ENCODE measurements at regions not wholly inside any gene's neighbourhood (a gene's known extent, or its start where the extent isn't known, plus 50 kb on each side); places are given as distances from the start of the nearest gene placed in this dataset.

DNA sequence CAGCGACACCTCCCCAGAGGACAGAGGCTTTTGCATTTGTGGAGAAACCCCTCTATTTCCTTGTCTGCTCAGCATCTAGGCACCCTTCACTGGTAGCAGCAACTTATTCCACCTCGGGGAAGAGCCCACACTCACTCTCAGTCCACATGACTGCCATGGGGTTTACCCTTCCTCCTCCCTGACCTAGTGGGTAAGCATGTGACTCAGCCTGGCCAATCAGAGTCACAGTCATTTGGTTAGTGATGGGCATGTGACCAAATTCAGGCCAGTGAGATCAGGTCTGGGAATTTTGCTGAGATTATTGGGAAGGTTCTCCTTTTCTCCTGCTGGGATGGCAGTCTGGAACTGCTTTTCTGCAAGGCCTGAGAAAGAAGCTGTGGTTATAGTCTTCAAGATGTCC is 145.7 kb upstream of the PHACTR3 start:
- H3K36me3 ChIP-seq (ENCODE audit: control insufficient read depth, insufficient read depth, low read length): no peaks in the 10 kb centered on the region
- no peak overlapping the region for H3K9ac ChIP-seq (ENCODE audit: low read length)
- no peak overlapping the region for H3K27ac ChIP-seq (ENCODE audit: low read depth, low read length)
- no peak overlapping the region for H3K4me3 ChIP-seq (ENCODE audit: low read length)
- peaks cover 4% of the 10 kb centered on the region for H3K4me1 ChIP-seq (ENCODE audit: control insufficient read depth, insufficient read depth, low read length)
- no peaks in the 10 kb centered on the region for H3K27me3 ChIP-seq (ENCODE audit: control insufficient read depth, insufficient read depth, low read length)

DNA sequence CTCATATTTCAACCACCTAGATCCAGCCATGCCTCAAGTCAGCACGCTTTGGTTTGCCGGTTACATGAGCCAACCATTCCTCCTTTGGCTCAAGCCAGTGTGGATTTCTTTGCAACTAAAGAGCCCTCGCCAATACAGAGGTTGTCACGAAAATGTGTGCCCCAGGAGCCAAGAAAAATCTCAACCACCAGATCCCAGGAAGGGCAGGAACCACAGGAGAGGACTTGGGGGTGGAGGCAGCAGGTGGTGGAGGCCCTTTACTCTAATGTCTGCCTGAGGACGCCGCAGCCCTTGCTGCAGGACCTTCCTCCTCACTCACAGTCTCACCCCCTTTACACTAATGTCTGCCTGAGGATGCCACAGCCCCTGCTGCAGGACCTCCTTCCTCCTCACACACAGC is 144.8 kb upstream of the PHACTR3 start:
- Histone ChIP-seq H3K27ac (ENCODE audit: low read depth, low read length) (no peak overlapping the region), H3K36me3 (ENCODE audit: control insufficient read depth, insufficient read depth, low read length) (no peaks in the 10 kb centered on the region), H3K4me1 (ENCODE audit: control insufficient read depth, insufficient read depth, low read length) (peaks cover 4% of the 10 kb centered on the region), H3K9ac (ENCODE audit: low read length) (no peak overlapping the region), H3K27me3 (ENCODE audit: control insufficient read depth, insufficient read depth, low read length) (no peaks in the 10 kb centered on the region), H3K4me3 (ENCODE audit: low read length) (no peak overlapping the region)

DNA sequence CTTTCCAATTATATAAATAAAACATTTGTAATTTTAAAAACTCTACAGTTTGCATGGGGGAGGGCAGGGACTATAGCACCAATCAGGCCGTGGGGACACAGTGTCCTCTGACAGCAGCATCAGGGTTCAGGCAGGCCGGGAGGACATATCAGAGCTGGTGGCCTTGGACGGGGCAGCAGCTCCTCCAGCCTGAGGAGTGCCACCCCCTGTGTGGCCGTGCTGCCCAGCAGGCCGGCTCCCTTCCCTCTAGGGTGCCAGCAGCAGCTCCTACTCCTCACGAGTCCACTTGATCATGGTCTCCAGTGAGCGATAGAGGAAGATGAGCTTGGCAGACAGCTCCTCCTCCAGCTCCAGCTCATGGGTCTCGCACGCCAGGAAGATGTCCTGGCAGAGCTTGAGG is 144.0 kb upstream of the PHACTR3 start:
- no peak overlapping the region for H3K9ac ChIP-seq (ENCODE audit: low read length)

DNA sequence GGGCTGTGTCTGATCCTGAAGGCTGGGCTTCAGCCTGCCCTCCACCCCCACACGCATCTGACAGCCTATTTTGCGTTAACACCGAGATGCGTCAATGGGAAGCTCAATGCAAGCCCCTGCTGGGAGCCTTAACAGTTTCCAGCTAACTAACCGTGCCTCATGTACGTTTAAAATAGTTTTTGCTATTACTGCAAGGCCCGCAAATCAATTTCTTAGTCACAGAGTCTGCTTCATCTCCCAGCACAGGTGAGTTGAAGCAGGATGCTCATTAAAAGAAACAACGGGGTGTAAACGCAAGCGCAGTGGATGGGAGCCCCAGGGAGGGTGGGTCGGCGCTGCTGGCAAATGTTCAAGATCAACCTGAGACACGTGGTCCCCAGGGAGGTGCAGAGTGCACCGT is 142.8 kb upstream of the PHACTR3 start:
- H3K27me3 ChIP-seq (ENCODE audit: control insufficient read depth, insufficient read depth, low read length): no peaks in the 10 kb centered on the region
- H3K4me1 ChIP-seq (ENCODE audit: control insufficient read depth, insufficient read depth, low read length): no peaks in the 10 kb centered on the region
- no peaks in the 10 kb centered on the region for H3K36me3 ChIP-seq (ENCODE audit: control insufficient read depth, insufficient read depth, low read length)
- no peak overlapping the region for H3K27ac ChIP-seq (ENCODE audit: low read depth, low read length)
- no peak overlapping the region for H3K9ac ChIP-seq (ENCODE audit: low read length)
- no peak overlapping the region for H3K4me3 ChIP-seq (ENCODE audit: low read length)

More for the DNA sequence above, 144.0 kb upstream of the PHACTR3 start:
- H3K4me1 ChIP-seq (ENCODE audit: control insufficient read depth, insufficient read depth, low read length): peaks cover 2% of the 10 kb centered on the region
- H3K27ac ChIP-seq (ENCODE audit: low read depth, low read length): no peak overlapping the region
- H3K36me3 ChIP-seq (ENCODE audit: control insufficient read depth, insufficient read depth, low read length): no peaks in the 10 kb centered on the region
- no peak overlapping the region for H3K4me3 ChIP-seq (ENCODE audit: low read length)
- no peaks in the 10 kb centered on the region for H3K27me3 ChIP-seq (ENCODE audit: control insufficient read depth, insufficient read depth, low read length)

DNA sequence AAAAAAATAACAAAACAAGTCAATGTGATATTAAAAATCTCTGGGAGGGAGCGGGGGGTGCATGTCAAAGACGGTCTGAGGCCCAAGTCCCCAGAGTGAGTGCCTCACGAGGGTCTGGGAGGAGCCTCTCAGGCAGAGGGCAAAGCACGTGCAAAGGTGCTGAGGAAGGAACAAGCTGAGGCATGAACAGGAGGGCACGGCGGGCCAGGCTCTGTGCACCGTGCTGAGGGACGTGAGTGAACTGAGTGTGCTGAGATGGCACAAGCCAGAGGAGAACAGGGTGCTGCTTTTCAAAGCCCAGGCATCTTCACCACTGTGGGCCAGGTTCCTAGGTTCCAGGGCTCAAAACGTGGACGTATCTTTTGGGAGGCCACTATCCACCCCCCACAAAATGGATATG is 142.1 kb upstream of the PHACTR3 start:
- no peak overlapping the region for H3K4me3 ChIP-seq (ENCODE audit: low read length)
- no peak overlapping the region for H3K9ac ChIP-seq (ENCODE audit: low read length)
- H3K4me1 ChIP-seq (ENCODE audit: control insufficient read depth, insufficient read depth, low read length): no peaks in the 10 kb centered on the region
- H3K36me3 ChIP-seq (ENCODE audit: control insufficient read depth, insufficient read depth, low read length): no peaks in the 10 kb centered on the region
- H3K27me3 ChIP-seq (ENCODE audit: control insufficient read depth, insufficient read depth, low read length): no peaks in the 10 kb centered on the region
- no peak overlapping the region for H3K27ac ChIP-seq (ENCODE audit: low read depth, low read length)

DNA sequence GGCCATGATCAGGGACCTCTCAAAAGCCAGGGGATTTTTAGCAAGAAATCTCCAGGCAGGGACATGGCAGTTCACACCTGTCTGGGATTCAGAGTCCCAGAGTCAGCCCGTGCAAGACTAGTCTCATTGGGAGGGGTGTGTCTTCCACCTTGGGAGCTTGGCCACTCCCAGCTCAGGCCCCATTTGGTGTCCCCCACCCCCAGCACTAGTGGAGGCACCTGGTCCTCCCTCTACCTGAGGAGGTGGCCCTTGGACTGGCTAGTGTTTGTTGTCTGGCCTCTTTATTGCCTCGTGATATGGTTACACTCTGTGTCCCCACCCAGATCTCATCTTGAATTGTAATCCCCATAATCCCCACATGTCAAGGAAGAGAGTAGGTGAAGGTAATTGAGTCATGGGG is 140.8 kb upstream of the PHACTR3 start:
- no peak overlapping the region for H3K4me3 ChIP-seq (ENCODE audit: low read length)
- no peaks in the 10 kb centered on the region for H3K36me3 ChIP-seq (ENCODE audit: control insufficient read depth, insufficient read depth, low read length)
- H3K27ac ChIP-seq (ENCODE audit: low read depth, low read length): no peak overlapping the region
- H3K9ac ChIP-seq (ENCODE audit: low read length): no peak overlapping the region
- no peaks in the 10 kb centered on the region for H3K27me3 ChIP-seq (ENCODE audit: control insufficient read depth, insufficient read depth, low read length)
- no peaks in the 10 kb centered on the region for H3K4me1 ChIP-seq (ENCODE audit: control insufficient read depth, insufficient read depth, low read length)

DNA sequence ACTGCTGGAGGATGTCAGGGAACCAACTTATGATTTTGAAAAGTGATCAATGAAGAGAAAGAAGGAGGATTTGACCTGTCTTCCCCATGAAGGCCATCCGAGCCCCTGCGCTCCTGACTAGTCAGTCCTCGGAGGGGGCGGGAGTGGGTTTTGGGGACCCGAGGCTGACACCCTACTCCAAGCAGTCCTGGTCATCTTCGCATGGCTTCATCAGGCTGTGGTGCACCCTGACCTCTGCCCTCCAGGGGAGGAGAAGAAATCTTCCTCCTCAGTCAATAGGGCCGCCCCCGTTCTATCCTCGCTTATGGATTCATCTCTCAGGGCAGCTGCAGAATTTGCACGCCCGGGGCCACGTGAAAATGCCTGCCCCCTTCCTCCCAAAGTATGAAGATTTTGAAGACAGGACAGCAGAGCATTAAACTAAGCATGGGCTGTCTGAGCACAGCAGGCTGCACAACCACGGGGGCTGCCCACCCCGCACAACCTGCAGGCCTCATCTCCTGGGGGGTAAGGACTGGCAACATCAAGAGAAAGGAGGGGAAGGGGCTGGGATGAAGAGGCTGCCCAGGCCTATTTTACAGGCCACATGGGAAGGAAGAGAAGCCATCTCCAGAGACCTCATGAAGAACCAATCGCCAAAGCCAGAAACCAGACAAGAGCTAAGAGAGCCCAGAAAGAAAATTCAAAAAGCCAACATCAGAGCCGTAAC is 138.1 kb upstream of the PHACTR3 start:
- no peaks in the 10 kb centered on the region for H3K27me3 ChIP-seq (ENCODE audit: control insufficient read depth, insufficient read depth, low read length)
- H3K36me3 ChIP-seq (ENCODE audit: control insufficient read depth, insufficient read depth, low read length): no peaks in the 10 kb centered on the region
- no peak overlapping the region for H3K27ac ChIP-seq (ENCODE audit: low read depth, low read length)
- no peak overlapping the region for H3K4me3 ChIP-seq (ENCODE audit: low read length)
- H3K4me1 ChIP-seq (ENCODE audit: control insufficient read depth, insufficient read depth, low read length): no peaks in the 10 kb centered on the region
- no peak overlapping the region for H3K9ac ChIP-seq (ENCODE audit: low read length)

DNA sequence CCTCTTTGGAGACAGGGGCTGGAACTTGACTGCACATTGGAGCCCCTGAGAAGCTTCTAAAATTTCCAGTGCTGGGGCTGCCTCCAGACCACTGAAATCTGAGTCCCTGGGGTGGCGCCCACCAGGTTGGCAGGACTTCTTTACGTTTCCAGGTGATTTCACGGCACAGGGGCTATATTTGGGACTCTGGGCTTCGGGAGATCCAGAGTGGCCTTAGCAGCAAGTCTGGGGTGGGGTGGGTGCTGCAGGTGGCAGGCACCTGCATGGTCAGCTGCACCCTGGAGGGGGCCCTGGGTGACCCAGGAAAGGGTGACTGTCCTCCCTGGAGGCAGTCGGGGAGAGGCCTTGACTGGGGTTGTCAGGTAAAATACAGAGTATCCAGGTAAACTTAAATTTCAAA is 135.5 kb upstream of the PHACTR3 start:
- H3K4me1 ChIP-seq (ENCODE audit: control insufficient read depth, insufficient read depth, low read length): no peaks in the 10 kb centered on the region
- no peak overlapping the region for H3K27ac ChIP-seq (ENCODE audit: low read depth, low read length)
- H3K27me3 ChIP-seq (ENCODE audit: control insufficient read depth, insufficient read depth, low read length): no peaks in the 10 kb centered on the region

DNA sequence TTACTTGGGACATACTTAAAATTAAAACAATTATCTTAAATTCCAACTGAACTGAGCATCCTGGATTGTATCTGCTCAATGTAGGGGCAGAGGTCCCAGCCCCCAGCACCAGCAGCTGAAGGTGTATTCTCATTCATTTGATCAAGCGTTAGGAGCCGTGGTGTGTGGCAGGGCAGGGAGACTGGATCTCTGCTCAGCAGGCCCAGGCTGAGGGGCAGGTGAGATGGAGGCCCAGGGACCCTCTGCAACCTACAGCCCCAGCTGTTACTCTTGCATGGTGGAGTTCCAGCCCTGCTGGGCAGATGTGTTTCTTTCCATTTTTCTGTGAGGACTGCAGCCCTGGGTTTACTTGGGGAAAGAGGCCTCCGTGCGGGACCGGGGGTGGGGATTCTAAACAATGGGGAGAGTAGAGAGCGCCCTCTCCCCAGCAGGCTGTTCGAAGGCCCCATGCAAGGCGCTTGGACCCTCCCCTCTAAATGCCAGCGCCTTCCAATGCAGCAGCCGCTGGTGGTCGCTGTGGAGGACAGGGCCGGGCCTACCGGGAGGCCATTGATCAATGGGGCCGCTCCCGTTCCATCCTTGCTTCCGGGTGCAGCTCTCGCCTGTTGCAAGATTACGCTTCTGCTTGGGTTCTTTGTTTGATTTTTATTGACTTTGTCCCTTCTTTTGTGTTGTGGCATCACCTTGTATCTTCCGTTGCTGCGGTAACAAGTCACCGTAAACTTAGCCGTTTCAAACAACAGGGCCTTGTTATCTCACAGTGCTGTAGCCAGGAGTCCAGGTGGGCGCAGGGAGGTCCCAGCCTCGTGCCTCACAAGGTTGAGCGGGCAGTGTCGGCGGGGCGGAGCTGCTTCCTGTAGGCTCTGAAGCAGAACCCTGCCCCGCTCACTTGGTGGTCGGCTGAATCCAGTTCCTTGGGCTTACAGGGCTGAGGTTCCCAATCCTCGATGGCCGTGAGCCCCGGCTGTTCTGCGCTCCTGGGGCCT is 134.8 kb upstream of the PHACTR3 start:
- Histone ChIP-seq H3K27ac (ENCODE audit: low read depth, low read length) (no peak overlapping the region), H3K27me3 (ENCODE audit: control insufficient read depth, insufficient read depth, low read length) (no peaks in the 10 kb centered on the region), H3K36me3 (ENCODE audit: control insufficient read depth, insufficient read depth, low read length) (no peaks in the 10 kb centered on the region), H3K4me3 (ENCODE audit: low read length) (no peak overlapping the region), H3K4me1 (ENCODE audit: control insufficient read depth, insufficient read depth, low read length) (no peaks in the 10 kb centered on the region), H3K9ac (ENCODE audit: low read length) (no peak overlapping the region)

More for the DNA sequence above, 135.5 kb upstream of the PHACTR3 start:
- H3K36me3 ChIP-seq (ENCODE audit: control insufficient read depth, insufficient read depth, low read length): no peaks in the 10 kb centered on the region
- no peak overlapping the region for H3K4me3 ChIP-seq (ENCODE audit: low read length)
- H3K9ac ChIP-seq (ENCODE audit: low read length): no peak overlapping the region

DNA sequence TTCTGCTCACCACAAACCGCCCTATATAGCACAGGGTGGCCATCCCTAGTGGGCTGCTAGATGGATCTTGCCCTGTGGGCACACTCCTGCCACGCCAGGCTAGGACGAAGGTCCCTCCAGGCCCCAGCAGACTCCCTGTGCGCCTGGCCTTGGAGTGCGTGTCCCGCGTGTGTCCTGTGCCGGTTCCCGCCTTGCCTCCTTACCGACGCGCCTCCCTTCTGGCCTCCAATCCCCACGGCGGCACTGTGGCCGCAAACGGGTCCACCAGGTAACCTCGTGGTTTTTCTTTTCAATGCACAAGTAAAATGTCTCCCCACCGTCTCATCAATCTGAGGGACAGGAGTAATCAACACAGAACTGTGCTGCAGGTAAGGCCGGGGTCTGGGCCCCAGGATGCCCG is 133.8 kb upstream of the PHACTR3 start:
- H3K4me1 ChIP-seq (ENCODE audit: control insufficient read depth, insufficient read depth, low read length): no peaks in the 10 kb centered on the region
- H3K4me3 ChIP-seq (ENCODE audit: low read length): no peak overlapping the region
- H3K27ac ChIP-seq (ENCODE audit: low read depth, low read length): no peak overlapping the region
- no peak overlapping the region for H3K9ac ChIP-seq (ENCODE audit: low read length)
- H3K27me3 ChIP-seq (ENCODE audit: control insufficient read depth, insufficient read depth, low read length): no peaks in the 10 kb centered on the region
- no peaks in the 10 kb centered on the region for H3K36me3 ChIP-seq (ENCODE audit: control insufficient read depth, insufficient read depth, low read length)

DNA sequence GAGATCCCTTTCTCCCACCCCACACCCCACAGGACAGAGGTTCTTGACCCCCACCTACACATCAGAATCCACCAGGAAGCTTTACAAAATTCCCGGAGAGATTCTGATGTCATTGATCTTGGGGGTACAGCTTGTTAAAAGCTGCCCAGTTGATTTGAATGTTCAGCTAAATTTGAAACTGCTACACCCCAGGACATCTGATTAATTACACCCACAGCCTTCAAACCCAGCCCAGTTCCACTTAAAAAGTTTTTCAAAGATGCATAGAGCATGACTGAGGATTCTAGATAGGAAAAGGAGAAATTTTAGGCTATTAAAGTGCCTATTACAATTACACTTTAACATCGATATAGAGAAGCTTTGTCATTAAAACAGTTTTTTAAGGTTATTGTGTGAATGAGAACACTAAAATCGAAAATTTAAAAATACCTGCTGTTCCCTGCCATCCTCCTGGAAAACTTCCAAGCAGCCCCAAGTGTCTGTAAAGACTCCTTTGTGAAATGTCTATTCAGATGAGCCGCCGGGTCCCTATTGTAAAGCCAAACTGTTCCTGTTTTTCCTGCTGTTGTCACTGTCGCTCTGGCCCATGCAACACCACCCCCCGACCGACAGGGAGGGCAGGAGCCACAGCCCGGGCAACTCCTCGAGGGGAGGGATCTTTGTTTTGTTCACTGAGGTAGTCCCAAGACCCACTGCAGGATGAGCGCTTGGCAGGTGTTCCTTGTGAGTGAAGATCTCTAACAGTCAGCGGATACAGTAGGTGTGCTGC is 132.5 kb upstream of the PHACTR3 start:
- no peak overlapping the region for H3K27ac ChIP-seq (ENCODE audit: low read depth, low read length)
- H3K4me3 ChIP-seq (ENCODE audit: low read length): no peak overlapping the region
- H3K36me3 ChIP-seq (ENCODE audit: control insufficient read depth, insufficient read depth, low read length): no peaks in the 10 kb centered on the region
- no peaks in the 10 kb centered on the region for H3K27me3 ChIP-seq (ENCODE audit: control insufficient read depth, insufficient read depth, low read length)
- no peak overlapping the region for H3K9ac ChIP-seq (ENCODE audit: low read length)
- H3K4me1 ChIP-seq (ENCODE audit: control insufficient read depth, insufficient read depth, low read length): no peaks in the 10 kb centered on the region

DNA sequence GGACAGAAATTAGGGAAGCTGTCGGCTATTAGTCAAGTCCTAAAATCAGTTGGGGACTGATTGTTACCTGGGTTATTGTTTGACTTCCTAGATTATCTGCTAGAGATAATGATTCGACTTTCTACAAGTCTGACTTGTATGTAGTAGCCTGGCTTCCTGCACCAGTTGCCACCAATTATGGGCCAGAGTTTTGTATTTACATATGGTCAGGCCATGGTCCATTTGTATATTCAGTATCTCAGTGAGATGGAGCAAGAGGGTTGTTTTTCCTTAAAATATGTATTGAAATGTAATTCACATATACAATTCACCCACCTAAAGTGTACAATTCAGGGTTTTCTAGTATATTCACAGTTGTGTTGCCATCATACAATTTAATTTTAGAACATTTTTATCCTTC is 130.6 kb upstream of the PHACTR3 start:
- Histone ChIP-seq H3K9ac (ENCODE audit: low read length) (no peak overlapping the region), H3K4me3 (ENCODE audit: low read length) (no peak overlapping the region), H3K4me1 (ENCODE audit: control insufficient read depth, insufficient read depth, low read length) (no peaks in the 10 kb centered on the region), H3K36me3 (ENCODE audit: control insufficient read depth, insufficient read depth, low read length) (no peaks in the 10 kb centered on the region), H3K27ac (ENCODE audit: low read depth, low read length) (no peak overlapping the region), H3K27me3 (ENCODE audit: control insufficient read depth, insufficient read depth, low read length) (no peaks in the 10 kb centered on the region)
